Stimulated activated CD4-positive, alpha-beta T cell treated with anti-CD3 and anti-CD28 coated beads, Interleukin-15, amount 100 ng/mL, for 48 hours (primary cell): ENCODE measurements at regions not wholly inside any gene's neighbourhood (a gene's known extent, or its start where the extent isn't known, plus 50 kb on each side); places are given as distances from the start of the nearest gene placed in this dataset.

ENCODE experiments used
- DNase-seq, 2 donors: peaks; one replicate each; pipeline ENCODE4 v3.0.0-alpha.2; 2020; ENCODE audit warnings: low read depth in 2 of 2

DNA sequence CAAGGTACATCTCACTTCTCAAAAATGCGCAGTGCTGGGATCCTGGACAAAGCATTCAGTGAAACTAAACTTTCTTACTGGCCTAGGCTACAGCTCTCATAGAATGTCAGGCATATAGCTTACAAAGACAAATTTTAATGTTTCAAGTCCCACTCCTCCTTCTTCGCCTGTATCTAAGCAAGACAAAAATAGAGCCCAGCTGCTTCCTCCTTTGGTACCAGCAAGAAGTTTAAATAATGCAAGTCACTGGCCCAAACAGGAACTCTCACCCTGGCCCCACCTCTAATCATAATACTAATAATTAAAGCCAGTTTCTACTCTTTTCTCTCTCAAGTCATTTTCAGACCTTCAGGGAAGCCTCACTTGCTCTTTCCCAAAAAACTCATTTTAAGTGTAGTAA, 1267.9 kb downstream of the MRPL39 start:
- no peak for DNase-seq

DNA sequence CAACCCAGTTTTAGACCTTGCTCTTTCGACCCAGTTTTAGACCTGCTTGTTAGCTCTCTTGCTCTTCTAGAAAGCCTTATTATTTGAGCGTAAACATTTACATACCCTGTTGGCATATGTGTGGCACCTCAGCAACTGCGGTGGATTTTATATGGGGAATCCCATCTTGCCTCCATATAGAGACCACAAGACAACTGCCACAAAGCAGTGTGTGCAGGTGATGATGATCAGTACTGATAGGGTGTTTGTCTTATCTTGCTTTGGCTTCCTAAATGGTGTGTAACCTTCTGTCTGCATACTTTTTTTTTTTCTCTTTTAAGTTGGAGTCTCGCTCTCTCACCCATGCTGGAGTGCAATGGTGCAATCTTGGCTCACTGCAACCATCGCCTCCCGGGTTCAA, 1270.8 kb downstream of the MRPL39 start:
- DNase-seq = no peak

DNA sequence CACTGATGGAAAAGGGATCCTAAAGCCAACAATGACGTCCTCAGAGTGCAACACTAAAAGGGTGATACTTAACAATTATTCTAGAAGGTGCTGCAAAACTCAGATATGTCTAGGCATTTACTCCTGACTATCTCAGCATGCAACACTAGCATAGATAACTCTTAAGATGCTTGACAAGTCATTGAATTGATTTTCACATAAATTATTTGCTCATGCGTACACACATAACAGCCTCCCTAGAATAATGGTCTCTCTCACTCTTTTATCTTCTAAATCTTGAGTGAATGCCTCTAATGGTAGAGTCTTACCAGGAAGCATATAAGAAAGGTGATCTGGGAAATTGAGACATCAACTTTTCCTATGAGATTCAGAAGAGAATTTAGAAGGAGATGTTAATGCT, 1283.7 kb downstream of the MRPL39 start:
- no peak for DNase-seq

DNA sequence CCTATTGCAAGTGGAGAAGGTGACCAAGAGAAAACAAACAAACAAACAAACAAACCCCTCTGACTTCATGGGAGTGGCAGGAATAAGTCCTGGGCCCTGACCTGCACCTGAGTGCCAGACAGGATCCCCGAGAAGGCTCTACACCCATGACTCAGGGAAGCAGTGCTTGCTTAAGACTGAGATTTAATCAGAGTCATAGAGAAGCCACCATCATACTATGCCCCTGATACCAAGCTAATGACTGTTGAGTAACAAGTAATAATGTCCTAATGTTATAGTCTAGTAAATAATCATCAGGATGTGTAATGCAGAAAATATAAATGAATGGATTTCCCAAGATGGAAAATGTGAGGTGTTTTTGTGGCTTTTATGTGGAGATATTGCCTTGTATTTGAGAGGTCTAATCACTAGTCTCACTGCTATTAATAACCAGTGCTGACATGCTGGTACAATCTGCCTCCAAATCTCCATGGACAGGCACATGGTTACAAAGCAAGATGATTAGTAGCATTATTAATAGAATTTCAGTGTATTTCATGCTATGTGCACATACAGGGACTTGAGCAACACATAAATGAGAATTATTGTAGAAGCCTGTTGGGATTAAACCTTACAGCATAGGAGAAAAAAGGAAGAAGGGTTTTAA, 1290.9 kb downstream of the MRPL39 start:
- DNase-seq = no peak

DNA sequence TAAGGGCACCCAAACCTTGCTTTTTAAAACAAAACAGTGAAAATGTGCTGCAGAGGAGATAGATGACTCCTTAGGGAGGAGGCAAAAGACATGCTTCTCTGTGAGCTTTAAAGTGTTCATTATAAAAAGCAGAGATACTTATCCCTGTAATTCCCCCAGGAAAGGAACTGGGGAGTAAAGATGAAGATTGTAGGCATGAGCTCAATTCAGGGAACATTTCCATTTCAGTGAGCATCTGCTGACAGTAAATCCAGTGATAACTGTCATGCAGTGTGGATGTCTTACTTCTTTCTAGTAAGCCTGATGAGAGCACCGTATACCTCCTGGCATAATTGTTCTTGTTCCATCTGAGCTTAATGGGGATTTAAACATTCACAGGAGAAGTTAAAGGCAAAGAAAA, 1296.5 kb downstream of the MRPL39 start:
- DNase-seq = no peak

DNA sequence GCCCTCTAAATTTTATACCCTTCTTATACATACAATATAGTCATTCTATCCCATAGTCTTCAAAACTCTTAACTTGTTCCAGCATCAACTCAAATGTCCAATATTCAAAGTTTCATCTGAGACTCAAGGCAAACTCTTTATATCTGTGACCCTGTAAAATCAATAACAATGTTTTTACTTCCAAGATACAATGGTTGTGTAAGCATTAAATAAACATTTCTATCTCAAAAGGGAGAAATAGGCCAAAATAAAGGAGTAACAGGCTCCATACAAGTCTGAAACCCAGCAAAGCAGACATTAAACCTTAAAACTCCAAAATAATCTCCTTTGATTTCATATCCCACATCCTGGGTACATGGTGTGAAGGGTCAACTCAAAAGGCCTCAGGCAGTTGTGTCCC, 1299.1 kb downstream of the MRPL39 start:
- DNase-seq = no peak

DNA sequence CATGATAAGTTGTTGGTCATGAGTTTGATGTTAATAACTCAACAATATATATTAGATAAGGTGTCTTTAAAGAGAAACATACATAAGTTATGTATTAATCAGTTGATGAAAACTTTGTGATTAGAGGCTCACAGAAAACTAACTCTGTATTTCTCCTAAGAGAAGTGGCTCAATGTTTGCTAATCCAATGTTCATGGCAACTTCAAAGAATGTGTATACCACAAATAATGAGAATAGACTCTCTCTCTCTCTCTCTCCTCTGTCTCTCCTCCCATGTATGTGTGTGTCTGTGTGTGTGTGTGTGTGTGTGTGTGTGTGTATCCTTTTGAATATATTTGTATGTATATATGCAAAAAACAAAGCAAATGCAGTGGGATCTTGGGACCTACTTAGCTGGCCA, 1304.9 kb downstream of the MRPL39 start:
- DNase-seq = no peak

DNA sequence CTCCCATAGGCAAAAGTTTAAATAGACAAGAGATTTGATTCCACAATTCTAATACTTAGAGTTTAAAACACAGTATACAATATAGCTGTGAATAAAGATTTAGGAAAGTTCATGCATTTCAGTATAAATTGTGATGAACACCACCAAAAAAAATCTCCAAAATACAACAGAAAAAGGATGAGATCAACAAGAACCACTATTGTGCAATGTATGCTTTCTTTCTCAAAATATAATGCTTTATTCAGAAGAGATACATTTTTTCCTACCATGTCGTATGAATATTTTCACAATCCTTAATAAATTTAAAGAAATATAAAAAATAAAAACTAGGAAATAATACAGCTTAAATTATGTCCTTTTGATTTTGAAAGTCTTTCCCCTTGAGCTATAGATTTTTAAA, 1309.2 kb downstream of the MRPL39 start:
- no peak for DNase-seq

DNA sequence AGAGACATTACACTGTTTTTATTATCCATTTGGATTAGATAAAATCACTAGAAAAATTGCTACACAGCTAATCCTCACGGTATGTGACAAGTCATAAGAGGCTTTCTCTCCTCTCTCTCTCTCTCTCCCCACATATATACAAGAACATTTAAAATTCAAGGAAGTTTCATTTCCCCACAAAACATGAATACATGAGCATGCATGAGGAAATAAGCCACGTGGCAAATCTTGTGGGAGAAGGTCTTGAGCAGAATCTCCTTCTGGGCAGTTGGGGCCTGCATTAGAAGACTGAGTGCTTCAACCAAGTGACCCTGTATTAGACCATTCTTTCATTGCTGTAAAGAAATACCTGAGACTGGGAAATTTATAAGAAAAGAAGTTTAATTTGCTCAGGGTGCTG, 1313.1 kb downstream of the MRPL39 start:
- no peak for DNase-seq

DNA sequence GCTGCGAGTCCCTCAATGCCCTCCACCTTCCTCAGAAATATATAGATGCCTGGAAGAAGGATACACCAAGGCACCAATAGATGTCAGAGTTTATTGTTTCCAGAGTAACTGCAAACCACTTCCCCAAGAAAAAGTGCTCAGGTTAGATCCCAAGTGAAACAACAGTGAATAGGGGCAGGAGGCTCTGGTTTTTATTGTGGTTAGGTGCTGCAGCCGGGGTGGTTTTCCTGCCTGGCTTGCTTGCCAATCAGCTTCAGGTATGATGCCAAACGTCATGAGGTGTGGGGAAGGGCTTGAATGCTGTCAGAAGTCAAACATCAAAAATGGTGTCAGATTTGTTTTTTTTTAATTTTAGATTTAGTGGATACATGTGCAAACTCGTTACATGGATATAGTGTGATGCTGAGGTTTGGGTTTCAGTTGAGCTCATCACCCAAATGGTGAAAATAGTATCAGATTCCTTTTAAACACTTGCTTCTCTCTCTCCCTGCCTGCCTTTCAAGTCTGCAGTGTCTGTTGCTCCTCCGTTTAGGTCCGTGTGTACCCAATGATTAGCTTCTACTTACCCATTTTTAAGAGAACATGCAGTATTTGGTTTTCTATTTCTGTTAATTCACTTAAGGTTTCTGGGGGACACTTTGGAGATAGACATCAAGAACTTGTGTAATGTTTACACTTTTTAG, 1317.0 kb downstream of the MRPL39 start:
- DNase-seq = peak; percentile 2 to 4

DNA sequence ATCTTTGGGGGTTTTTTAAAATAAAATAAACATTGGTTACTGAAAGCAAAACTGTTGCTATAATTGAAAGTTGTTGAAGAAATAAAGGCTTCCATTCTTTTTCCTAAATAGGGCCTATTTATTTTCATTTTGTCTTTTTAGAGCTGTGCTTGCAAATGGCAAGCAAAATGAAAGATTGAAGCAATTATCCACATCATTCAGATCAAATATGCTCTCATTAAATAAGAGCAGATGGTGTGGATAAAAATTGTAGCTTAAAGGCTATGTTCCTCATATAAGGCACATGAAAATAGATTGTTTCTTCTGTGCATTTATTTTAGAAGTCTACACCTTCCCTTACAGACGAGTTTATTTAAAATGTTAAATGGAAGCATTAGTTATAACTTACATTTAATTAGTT, 1317.7 kb downstream of the MRPL39 start:
- DNase-seq = no peak

DNA sequence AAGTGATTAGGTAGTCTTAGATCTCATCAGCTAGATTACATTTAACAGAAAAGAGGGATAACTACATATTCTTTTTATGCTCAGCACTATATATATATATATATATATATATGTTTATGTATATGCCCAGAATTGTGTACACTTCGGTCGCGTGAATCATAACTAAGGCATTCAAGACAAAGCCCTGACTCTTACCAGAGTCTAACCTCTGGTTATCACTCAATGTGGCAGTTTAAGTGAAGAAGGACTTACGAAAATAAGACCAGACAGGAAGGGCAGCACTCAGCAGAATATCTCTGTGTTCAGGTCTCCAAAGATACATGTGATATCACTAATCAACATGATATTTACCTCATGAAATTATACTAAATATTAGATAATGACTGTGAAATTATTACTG, 1326.7 kb downstream of the MRPL39 start:
- DNase-seq = no peak

DNA sequence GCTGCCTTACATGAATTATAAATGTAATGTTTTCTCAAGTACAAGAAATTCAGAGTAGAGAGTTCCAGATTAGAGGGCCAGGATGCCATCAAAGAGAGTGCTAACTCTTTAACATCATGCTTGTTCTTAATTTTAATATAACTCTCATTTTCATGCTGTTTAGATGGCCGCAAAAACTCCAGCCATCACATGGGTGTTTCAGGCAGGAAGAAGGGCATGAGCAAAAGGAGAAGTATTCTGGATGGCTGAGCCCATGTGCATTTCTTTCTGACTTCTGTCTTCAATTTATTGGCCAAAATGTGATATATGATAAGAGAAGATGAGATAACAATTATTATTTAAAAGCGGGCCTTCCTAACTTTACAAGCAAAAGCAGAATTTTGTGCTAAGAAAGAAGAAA, 1328.6 kb downstream of the MRPL39 start:
- no peak for DNase-seq

DNA sequence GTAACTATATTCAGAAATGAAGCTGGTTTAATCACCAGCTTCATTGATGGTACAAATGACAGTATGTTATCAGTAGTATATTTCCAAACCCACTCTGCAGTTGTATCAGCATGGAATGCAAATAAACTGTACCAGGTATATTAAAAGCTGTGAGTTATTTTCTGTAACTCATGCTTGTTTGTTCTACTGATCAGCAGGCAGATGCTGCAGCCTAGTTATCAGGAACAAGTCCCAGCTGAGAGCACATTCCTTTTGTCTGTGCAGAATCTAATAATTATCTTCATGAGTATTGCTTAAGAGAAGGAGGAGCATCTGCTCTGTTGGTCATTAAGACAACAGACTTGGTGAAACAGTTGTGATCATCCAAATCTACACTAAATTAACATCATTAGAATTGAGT, 1331.1 kb downstream of the MRPL39 start:
- DNase-seq = no peak

DNA sequence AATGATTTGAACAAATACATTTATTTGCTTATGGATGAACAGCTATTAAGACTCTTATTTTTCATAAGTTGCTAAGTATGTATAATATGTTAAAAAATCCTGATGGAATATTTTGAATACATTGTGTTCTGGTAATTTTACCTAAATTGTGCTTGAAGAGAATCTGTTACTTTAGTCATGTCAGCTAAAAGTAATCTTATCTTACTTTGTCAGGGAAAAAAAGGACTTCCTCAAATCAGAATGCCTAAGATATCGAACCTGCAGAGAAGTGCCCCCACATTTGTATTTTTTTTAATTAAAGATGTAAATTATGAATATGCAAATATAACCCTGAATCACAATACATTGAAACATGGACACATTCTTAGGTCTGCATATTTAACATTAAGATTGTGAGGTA, 1331.7 kb downstream of the MRPL39 start:
- no peak for DNase-seq

DNA sequence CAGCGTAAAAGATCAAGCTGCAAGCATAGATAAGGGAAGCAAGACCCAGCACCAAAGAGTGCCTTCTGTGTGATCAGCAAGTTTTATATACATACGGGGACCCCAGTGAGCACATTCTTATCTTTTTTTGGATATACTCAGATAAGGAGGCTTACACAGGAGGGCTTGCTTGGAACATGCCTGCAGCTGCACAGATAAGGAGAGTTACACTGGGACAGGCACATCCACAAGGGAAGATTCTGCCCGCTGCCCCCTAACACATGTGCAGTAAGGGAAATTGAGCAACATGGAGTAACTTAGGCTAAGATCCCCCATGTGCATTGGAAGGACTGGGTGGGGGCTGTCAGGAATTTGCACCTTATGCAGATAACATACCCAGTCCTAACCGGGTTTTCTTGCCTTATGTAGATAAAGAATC, 1334.8 kb downstream of the MRPL39 start:
- no peak for DNase-seq

DNA sequence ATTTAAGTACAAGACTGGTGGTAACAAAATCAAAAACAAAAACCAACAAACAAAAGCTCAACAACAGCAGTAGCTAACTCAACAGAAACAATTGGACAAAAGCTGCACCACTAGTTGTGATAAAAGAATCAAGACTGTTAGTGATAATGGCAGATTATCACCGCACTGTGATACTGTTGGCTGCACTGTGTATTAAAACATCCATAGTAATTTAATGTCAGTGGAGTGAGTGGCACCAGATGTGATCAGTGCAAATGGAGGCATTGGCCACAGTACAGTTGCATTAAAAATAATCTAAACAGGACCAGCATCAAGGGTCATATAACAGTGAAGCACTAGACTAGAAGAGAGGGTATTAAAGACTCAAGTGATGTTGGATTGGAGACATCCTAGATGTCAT, 1341.3 kb downstream of the MRPL39 start:
- DNase-seq = no peak

DNA sequence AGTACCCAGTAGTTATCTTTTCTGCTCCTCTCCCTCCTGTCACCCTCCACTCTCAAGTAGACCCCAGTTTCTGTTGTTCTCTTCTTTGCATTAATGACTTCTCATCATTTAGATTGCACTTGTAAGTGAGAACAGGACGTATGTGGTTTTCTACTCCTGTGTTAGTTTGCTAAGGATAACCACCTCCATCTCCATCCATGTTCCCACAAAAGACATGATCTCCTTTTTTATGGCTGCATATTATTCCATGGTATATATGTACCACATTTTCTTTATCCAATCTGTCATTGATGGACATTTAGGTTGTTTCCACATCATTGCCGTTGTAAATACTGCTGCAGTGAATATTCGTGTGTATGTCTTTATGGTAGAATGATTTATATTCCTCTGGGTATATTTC, 1346.5 kb downstream of the MRPL39 start:
- DNase-seq = no peak

DNA sequence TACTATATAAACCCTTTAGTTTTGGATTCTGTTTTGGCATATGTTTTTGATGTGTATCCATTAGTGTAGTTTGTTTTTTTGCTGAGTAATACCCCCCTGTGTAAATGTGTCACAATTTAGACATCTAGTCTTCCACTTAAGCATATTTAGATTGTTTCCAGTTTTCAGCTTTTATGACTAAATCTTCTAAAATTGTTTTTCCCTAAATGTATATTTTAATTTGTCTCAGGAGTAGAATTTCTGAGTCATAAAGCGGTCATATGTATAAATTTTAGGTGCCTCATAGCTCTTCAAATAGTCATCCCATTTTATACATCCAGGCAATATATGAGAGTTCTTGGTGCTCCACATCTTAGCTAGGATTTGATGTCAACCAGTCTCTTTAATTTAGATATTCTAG, 1348.0 kb downstream of the MRPL39 start:
- no peak for DNase-seq

DNA sequence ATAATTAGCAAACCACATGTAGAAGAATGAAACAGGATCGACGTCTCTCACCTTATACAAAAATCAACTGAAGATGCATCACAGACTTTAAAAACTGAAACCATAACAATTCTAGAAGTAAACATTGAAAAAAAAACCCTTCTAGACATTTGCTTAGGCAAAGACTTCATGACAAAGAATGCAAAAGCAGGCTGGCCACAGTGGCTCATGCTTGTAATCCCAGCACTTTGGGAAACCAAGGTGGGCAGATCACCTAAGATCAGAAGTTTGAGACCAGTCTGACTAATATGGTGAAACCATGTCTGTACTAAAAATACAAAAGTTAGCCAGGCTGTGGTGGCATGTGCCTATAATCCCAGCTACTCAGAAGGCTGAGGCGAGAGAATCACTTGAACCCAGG, 1351.7 kb downstream of the MRPL39 start:
- no peak for DNase-seq

DNA sequence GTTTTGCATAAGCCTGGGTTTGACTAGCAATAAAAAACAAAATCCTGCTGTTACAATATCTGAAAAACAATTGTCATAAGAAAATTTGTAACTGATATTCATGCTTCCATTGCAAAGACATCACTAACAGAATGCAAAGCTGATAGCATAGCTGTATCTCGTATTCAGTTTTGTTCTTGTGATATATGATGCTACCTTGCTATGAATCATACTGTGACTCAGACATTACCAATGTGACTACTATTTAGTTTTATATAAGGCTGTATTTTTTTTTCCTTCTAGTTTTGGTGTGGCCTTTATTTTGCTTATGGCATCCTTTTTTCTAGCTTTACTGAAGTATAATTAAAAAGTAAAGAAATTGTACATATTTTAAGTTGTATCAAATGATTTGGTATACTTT, 1381.8 kb downstream of the MRPL39 start:
- no peak for DNase-seq

DNA sequence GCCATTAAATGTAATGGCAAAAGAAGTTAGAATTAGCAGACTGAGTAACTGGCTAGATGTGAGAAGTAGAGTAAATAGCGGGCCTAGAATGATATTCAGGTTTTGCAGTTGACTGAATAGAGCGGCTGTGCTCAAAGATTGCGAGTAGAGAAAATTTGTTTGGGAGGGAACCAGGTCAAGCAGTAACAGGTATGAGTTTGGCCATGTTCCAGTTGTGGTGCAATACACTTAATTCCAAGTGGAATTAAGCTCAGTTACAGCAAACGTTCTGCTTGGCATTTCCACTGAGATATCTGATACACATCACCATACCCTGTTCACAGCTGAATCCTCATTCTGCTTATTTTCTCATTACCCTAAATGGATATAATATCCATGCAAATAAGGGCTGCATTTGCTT, 1382.9 kb downstream of the MRPL39 start:
- DNase-seq = no peak

DNA sequence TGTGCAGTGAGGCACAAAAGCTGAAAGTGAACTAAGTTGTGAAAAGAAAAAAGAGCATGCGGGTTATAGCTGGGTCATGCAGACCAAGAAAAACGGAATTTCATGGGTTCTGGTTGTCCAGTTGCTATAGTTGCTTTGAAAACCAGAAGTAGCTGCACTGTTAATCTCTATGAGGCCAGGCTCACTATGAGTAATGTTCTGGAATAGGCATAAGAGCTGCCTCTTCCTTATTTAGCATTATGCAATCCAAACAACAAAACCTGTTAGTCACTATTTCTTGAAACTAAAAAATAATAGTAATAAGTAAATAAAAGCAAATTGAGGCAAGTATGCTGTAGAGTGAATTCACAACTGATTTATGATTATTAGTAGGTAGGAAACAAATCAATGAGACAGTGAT, 1383.7 kb downstream of the MRPL39 start:
- no peak for DNase-seq

DNA sequence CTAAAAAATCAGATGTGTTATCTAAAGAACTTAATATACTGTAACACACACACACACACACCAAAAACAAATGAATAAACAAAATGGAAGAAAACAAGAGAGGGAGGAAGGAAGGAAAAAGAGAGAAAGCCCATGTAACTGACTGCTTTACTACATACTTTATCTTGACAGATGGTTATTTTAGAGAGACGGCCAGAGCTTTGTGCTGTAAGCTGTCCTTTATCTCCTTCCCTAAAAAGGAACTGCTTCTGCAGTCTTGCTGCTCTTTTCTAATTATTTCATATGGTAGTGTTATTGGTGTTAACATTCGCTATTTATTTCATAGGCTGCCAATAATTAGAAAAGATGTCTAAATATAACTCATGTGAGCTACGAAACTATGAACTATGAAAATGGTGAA, 1384.6 kb downstream of the MRPL39 start:
- DNase-seq = no peak
